SK-N-SH treated with all-trans-retinoic acid at 6 μM for 48 hours (cell line): ENCODE measurements at regions not wholly inside any gene's neighbourhood (a gene's known extent, or its start where the extent isn't known, plus 50 kb on each side); places are given as distances from the start of the nearest gene placed in this dataset.
A peak's percentile ranks its signal among the peaks of the same experiment; 100 is the strongest.

Experiments
- ATAC-seq: fragments of 200-7000 bp; cut with Tn5 transposase; 3 replicates; pipeline ENCODE4 v1.9.1; 2020; ENCODE audit warnings: mild to moderate bottlenecking, moderate library complexity
- ARNTL ChIP-seq: fragments of 450-650 bp; formaldehyde crosslinking; IDR thresholded peaks from 2 replicates; pipeline ENCODE4 v1.5.0; 2020; ENCODE audit warnings: low read depth, mild to moderate bottlenecking, moderate library complexity, borderline replicate concordance
- ESRRG ChIP-seq: fragments of 250-450 bp; sonication (Bioruptor Pico); IDR thresholded peaks from 2 replicates; pipeline ENCODE4 v1.6.1; 2021; ENCODE audit warnings: mild to moderate bottlenecking
- GLIS3 ChIP-seq: fragments of 250-450 bp; sonication (Bioruptor Pico); IDR thresholded peaks from 2 replicates; pipeline ENCODE4 v1.5.0; 2020; ENCODE audit warnings: mild to moderate bottlenecking, moderate library complexity
- POU6F1 ChIP-seq: fragments of 250-450 bp; sonication (Bioruptor Pico); IDR thresholded peaks from 2 replicates; pipeline ENCODE4 v1.8.0; 2021; ENCODE audit warnings: low read depth, mild to moderate bottlenecking, moderate library complexity, borderline replicate concordance
- PPARA ChIP-seq: fragments of 250-450 bp; sonication (Bioruptor Pico); IDR thresholded peaks from 2 replicates; pipeline ENCODE4 v1.5.0; 2020; ENCODE audit warnings: mild to moderate bottlenecking, borderline replicate concordance
- RARB ChIP-seq: fragments of 250-450 bp; sonication (Bioruptor Pico); IDR thresholded peaks from 2 replicates; pipeline ENCODE4 v1.8.0; 2021; ENCODE audit warnings: mild to moderate bottlenecking, moderate library complexity
- SNAI2 ChIP-seq: fragments of 250-450 bp; sonication (Bioruptor Pico); IDR thresholded peaks from 2 replicates; pipeline ENCODE4 v1.5.0; 2020; ENCODE audit warnings: mild to moderate bottlenecking, moderate library complexity
- TSHZ2 ChIP-seq: fragments of 250-450 bp; sonication (Bioruptor Pico); IDR thresholded peaks from 2 replicates; pipeline ENCODE4 v1.5.0; 2020; ENCODE audit warnings: mild to moderate bottlenecking, moderate library complexity
- ZFP30 ChIP-seq: fragments of 450-650 bp; formaldehyde crosslinking; IDR thresholded peaks from 2 replicates; pipeline ENCODE4 v1.5.0; 2022; ENCODE audit warnings: mild to moderate bottlenecking, moderate library complexity
- ZNF70 ChIP-seq: fragments of 450-650 bp; formaldehyde crosslinking; IDR thresholded peaks from 2 replicates; pipeline ENCODE4 v1.5.0; 2020; ENCODE audit warnings: mild to moderate bottlenecking, moderate library complexity
- ZNF8 ChIP-seq: fragments of 450-650 bp; formaldehyde crosslinking; IDR thresholded peaks from 2 replicates; pipeline ENCODE4 v1.5.0; 2020; ENCODE audit warnings: mild to moderate bottlenecking, moderate library complexity
- TF ChIP-seq, protein P1 (sequence below): fragments of 250-450 bp; sonication (Bioruptor Pico); IDR thresholded peaks from 2 replicates; pipeline ENCODE4 v1.5.1; 2021; ENCODE audit warnings: mild to moderate bottlenecking, moderate library complexity
- TF ChIP-seq, protein P2 (sequence below): fragments of 250-450 bp; sonication (Bioruptor Pico); IDR thresholded peaks from 2 replicates; pipeline ENCODE4 v1.5.1; 2020; ENCODE audit warnings: low read depth, mild to moderate bottlenecking, moderate library complexity

GRCh38 chr4:177547985-177548384 lies 105.7 kb upstream of the AGA start:
- peak; percentile 41; the same call in 1 of the 3 replicates for ATAC-seq
- TF ChIP-seq TSHZ2 (CRISPR knock-in tag), result no peak
- TF ChIP-seq, protein P1, sequence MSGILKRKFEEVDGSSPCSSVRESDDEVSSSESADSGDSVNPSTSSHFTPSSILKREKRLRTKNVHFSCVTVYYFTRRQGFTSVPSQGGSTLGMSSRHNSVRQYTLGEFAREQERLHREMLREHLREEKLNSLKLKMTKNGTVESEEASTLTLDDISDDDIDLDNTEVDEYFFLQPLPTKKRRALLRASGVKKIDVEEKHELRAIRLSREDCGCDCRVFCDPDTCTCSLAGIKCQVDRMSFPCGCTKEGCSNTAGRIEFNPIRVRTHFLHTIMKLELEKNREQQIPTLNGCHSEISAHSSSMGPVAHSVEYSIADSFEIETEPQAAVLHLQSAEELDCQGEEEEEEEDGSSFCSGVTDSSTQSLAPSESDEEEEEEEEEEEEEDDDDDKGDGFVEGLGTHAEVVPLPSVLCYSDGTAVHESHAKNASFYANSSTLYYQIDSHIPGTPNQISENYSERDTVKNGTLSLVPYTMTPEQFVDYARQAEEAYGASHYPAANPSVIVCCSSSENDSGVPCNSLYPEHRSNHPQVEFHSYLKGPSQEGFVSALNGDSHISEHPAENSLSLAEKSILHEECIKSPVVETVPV, result no peak
- TF ChIP-seq GLIS3 (CRISPR knock-in tag), result no peak
- no peak for TF ChIP-seq ARNTL (CRISPR knock-in tag)
- no peak for TF ChIP-seq ESRRG (CRISPR knock-in tag)
- no peak for TF ChIP-seq POU6F1
- no peak for TF ChIP-seq ZFP30 (CRISPR knock-in tag)
- no peak for TF ChIP-seq PPARA (CRISPR knock-in tag)
- TF ChIP-seq, protein P2, sequence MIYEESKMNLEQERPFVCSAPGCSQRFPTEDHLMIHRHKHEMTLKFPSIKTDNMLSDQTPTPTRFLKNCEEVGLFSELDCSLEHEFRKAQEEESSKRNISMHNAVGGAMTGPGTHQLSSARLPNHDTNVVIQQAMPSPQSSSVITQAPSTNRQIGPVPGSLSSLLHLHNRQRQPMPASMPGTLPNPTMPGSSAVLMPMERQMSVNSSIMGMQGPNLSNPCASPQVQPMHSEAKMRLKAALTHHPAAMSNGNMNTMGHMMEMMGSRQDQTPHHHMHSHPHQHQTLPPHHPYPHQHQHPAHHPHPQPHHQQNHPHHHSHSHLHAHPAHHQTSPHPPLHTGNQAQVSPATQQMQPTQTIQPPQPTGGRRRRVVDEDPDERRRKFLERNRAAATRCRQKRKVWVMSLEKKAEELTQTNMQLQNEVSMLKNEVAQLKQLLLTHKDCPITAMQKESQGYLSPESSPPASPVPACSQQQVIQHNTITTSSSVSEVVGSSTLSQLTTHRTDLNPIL (CRISPR knock-in tag), result no peak
- TF ChIP-seq ZNF8 (CRISPR knock-in tag), result no peak
- TF ChIP-seq, all 23 proteins: peak for 0

DNA sequence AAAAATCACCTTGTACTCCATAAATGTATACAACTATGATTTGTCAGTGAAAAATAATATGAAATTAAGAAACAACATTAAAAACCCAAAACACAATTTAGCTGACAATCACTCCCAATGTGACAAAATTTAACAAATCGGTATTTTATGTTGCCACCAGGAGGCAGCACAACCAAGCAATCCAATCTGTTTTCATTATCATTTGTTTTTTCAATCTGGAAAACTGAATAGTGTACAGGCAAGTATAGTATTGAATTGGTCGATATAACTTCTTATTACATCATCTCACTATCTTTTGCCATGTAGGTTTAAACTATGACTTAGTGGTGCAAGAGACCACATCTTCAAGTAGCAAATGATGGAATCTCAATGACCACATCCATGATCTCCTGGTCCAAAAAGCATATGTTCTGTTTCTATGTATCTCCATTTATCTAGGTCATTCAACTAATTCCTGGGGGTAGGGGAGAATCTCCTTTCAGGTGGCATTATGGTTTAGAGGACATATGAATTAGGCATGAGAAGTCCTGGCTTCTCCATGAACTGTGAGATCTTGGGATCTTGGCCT lies 112.9 kb upstream of the AGA start:
- no peak for TF ChIP-seq POU6F1
- no peak for TF ChIP-seq SNAI2 (CRISPR knock-in tag)
- ATAC-seq, result peak; percentile 65; the same call in 2 of the 3 replicates

DNA sequence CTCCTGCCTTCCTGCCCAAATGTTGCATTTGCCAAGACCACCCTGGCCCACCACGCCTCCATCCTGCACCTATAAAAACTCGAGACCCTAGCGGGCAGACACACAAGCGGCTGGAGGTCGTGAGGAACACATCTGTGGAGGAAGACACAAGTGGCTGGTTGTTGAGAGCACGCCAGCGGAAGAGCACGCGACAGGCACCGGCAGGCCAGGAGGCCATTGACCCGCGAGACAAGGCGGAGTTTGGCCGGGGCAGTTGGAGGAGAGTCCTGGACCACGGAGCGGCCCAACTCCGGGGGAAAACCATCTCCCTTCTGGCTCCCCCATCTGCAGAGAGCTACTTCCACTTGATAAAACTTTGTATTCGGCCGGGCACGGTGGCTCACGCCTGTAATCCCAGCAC lies 115.2 kb upstream of the AGA start:
- no peak for ATAC-seq
- TF ChIP-seq GLIS3 (CRISPR knock-in tag) (no peak), ESRRG (CRISPR knock-in tag) (no peak), ZNF70 (CRISPR knock-in tag) (no peak), RARB (CRISPR knock-in tag) (no peak), TSHZ2 (CRISPR knock-in tag) (no peak)
- TF ChIP-seq, protein P1, result no peak
